ENCODE measurements at regions not wholly inside any gene's neighbourhood (a gene's known extent, or its start where the extent isn't known, plus 50 kb on each side); places are given as distances from the start of the nearest gene placed in this dataset.
"Not testable (repeated sequence)": the region's sequence is repeated elsewhere in the genome, so short reads cannot be mapped to it uniquely, and the experiment has no call there.

GRCh38 chr3:27606537-27606936 lies 115.6 kb downstream of the EOMES start:
- Histone ChIP-seq H3K27ac (no peak overlapping the region), H3K4me1 (peaks cover 0 to 5% (median 0%) of the 10 kb centered on the region in 4 donors), H3K4me3 (no peak overlapping the region), H3K36me3 (no peaks in the 10 kb centered on the region), H3K27me3 (no peaks in the 10 kb centered on the region), H3K9me3 (no peaks in the 10 kb centered on the region)
- ATAC-seq (ENCODE audit: low FRiP score in 2 of 2) (no peak), DNase-seq (no peak)
- WGBS, 2 donors: 90 to 93% methylated on average over 3 of the region's 3 CpGs
- TF ChIP-seq CTCF (IDR thresholded peaks at IDR 0.05): no peak
- no peak for TF ChIP-seq POLR2A (IDR thresholded peaks at IDR 0.05)
- TF ChIP-seq POLR2AphosphoS5 (IDR thresholded peaks at IDR 0.05): no peak
- TF ChIP-seq EP300 (IDR thresholded peaks at IDR 0.05): no peak

DNA sequence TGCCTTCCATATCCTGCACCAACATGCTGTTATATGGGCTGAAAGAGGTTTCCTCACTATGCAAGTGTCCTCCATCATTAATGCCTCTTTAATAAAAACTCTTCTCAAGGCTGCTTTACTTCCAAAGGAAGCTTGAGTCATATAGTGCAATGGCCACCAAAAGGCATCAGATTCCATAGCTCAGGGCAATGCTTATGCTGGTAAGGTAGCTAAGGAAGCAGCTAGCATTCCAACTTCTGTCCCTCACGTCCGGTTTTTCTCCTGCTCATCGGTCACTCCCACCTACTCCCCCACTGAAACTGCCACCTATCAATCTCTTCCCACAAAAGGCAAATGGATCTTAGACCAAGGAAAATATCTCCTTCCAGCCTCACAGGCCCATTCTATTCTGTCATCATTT lies 117.1 kb upstream of the SLC4A7 start:
- not testable (repeated sequence) for H3K4me3 ChIP-seq; ATAC-seq (ENCODE audit: low FRiP score in 2 of 2); H3K36me3 ChIP-seq; H3K4me1 ChIP-seq; H3K27me3 ChIP-seq; DNase-seq; H3K27ac ChIP-seq; H3K9me3 ChIP-seq
- 92 to 95% methylated on average over 3 of the region's 3 CpGs for WGBS, 2 donors

DNA sequence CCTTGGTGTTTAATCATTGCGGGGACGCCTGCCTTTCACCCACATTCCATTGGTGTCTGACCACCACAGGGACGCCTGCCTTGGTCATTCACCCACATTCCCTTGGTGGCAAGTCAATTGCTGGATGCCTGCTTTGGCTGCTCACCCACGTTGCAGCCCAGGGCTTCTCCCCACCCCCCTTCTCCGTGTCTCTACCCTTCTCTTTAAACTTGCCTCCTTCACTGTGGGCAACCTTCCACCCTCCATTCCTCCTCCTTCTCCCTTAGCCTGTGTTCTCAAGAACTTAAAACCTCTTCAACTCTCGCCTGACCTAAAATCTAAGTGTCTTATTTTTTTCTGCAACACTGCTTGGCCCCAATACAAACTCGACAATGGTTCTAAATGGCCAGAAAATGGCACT lies 115.6 kb upstream of the SLC4A7 start:
- H3K4me3 ChIP-seq; ATAC-seq (ENCODE audit: low FRiP score in 2 of 2); H3K27me3 ChIP-seq; H3K27ac ChIP-seq; H3K9me3 ChIP-seq; H3K36me3 ChIP-seq; DNase-seq: not testable (repeated sequence)
- 65 to 69% methylated on average over 7 of the region's 7 CpGs for WGBS, 2 donors
- H3K4me1 ChIP-seq: peaks cover 0 to 11% (median 8%) of the 10 kb centered on the region in 4 donors

GRCh38 chr3:27596921-27597320 lies 112.7 kb upstream of the SLC4A7 start:
- 58 to 77% methylated on average over 1 of the region's 1 CpG for WGBS, 2 donors
- H3K27ac ChIP-seq: peak overlapping the region in 1 of 4 donors; percentile 15
- H3K27me3 ChIP-seq: no peaks in the 10 kb centered on the region
- H3K9me3 ChIP-seq: peaks cover 0 to 4% (median 0%) of the 10 kb centered on the region in 4 donors
- DNase-seq (no peak), ATAC-seq (ENCODE audit: low FRiP score in 2 of 2) (peak in 1 of 2 donors; percentile 61)
- no peak overlapping the region for H3K4me3 ChIP-seq
- H3K36me3 ChIP-seq: no peaks in the 10 kb centered on the region
- peaks cover 5 to 17% (median 12%) of the 10 kb centered on the region in 4 donors for H3K4me1 ChIP-seq
- TF ChIP-seq CTCF (IDR thresholded peaks at IDR 0.05) (no peak), POLR2A (IDR thresholded peaks at IDR 0.05) (no peak), EP300 (IDR thresholded peaks at IDR 0.05) (no peak), POLR2AphosphoS5 (IDR thresholded peaks at IDR 0.05) (no peak)

DNA sequence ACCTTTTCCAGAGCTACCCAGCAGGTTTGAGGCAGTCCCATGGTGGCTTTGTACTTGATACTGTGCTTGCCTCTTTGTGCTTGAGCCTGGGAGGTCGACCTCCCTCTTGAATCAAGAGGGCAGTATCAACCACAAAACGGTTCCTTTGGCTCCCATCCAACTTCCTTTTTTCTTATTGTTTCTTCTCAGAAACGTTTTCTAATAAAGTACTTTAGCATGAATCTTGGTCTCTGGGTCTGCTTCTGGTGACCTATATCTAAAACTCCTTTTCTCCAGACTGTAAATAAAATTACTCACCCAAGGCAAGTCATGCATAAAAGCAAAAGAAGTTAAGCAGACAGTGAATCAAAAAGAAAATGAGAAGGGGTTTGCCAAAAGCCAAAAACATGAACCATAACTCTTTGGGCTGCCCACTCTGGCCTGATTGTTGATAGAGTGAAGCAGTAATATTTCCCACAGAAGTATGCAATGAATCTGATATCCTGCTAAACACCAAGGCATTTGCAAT lies 112.2 kb upstream of the SLC4A7 start:
- 5% methylated on average over 3 of the region's 3 CpGs for WGBS, 2 donors
- H3K4me3 ChIP-seq: no peak overlapping the region
- ATAC-seq (ENCODE audit: low FRiP score in 2 of 2): peak in 1 of 2 donors; percentile 41
- peaks cover 0 to 2% (median 0%) of the 10 kb centered on the region in 4 donors for H3K9me3 ChIP-seq
- peak in 1 of 2 donors; percentile 24 for DNase-seq
- no peaks in the 10 kb centered on the region for H3K27me3 ChIP-seq
- peaks cover 6 to 22% (median 16%) of the 10 kb centered on the region in 4 donors for H3K4me1 ChIP-seq
- peak overlapping the region in 1 of 4 donors; percentile 15 for H3K27ac ChIP-seq
- H3K36me3 ChIP-seq: no peaks in the 10 kb centered on the region
- TF ChIP-seq EP300 (IDR thresholded peaks at IDR 0.05) (no peak), POLR2A (IDR thresholded peaks at IDR 0.05) (no peak), CTCF (IDR thresholded peaks at IDR 0.05) (no peak), POLR2AphosphoS5 (IDR thresholded peaks at IDR 0.05) (no peak)

DNA sequence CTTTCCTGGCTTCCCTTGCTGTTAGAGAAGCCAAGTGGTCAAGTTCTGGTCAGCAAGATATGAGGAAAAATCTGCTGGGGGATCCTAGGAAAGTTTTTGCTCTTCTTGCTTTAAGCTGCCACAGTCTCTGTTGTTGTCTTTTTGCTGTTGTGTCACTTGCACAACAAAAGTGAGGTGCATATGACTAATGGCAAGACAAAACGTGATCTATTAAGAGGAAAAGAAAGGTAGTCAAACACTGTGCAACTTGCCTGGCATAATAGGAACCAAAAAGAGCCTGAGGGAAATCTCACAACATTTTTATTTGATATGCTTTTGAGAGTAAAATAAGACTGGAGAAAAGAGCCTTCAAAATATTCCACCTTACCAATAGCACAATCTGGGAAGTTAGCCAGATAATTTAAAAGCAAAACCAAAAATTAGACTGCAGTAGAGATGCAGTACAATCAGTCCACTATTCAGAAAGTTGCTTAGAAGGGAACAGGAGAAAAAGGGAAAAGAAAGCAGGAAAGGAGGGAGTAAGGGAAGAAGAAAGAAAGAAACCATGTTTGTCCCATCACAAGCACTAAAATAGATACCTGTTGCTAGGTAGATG lies 110.0 kb upstream of the SLC4A7 start:
- ATAC-seq (ENCODE audit: low FRiP score in 2 of 2): no peak
- Histone ChIP-seq H3K36me3 (no peaks in the 10 kb centered on the region), H3K27me3 (no peaks in the 10 kb centered on the region), H3K9me3 (no peaks in the 10 kb centered on the region), H3K27ac (no peak overlapping the region), H3K4me1 (peaks cover 24 to 40% (median 34%) of the 10 kb centered on the region in 4 donors), H3K4me3 (no peak overlapping the region)
- TF ChIP-seq POLR2A (IDR thresholded peaks at IDR 0.05) (no peak), EP300 (IDR thresholded peaks at IDR 0.05) (no peak), CTCF (IDR thresholded peaks at IDR 0.05) (no peak), POLR2AphosphoS5 (IDR thresholded peaks at IDR 0.05) (no peak)
- 52 to 54% methylated on average over 1 of the region's 1 CpG for WGBS, 2 donors
- DNase-seq: no peak
